SK-N-SH (cell line): ENCODE measurements at regions not wholly inside any gene's neighbourhood (a gene's known extent, or its start where the extent isn't known, plus 50 kb on each side); places are given as distances from the start of the nearest gene placed in this dataset.

Experiments used
- CTCF ChIA-PET: fragments of 300-600, 350-600 bp; formaldehyde crosslinking; extraction: SDS; loops from one replicate; lab custom pipeline; 2021; lab: Yijun Ruan, JAX
- POLR2A ChIA-PET: fragments of 350-600 bp; sonication (Branson Sonifier 250); formaldehyde crosslinking; extraction: SDS; loops from one replicate; lab custom pipeline; 2020; ENCODE audit warnings: antibody characterized with exemption, inconsistent platforms; lab: Yijun Ruan, JAX
- DNase-seq: peaks from one replicate; pipeline ENCODE4 v3.0.0; 2012
- H2AFZ ChIP-seq: fragments of 200-600 bp; sonication (generic); 2 replicates; pipeline ENCODE4 v1.8.1; 2016; ENCODE audit warnings: antibody characterized with exemption, mild to moderate bottlenecking, low read depth
- H3F3A ChIP-seq: fragments of 200-600 bp; sonication (generic); replicated peaks from 2 replicates; pipeline ENCODE3; 2016; ENCODE audit warnings: antibody characterized with exemption, mild to moderate bottlenecking; ENCODE audit not compliant: insufficient read depth
- H3K27ac ChIP-seq, 2 experiments: fragments of 200-500 bp in 1 of 2; fragments of 200-600 bp in 1 of 2; sonication (Bioruptor generic) in 1 of 2; sonication (generic), shearing (Covaris generic) in 1 of 2; 2 replicates each; pipeline versions ENCODE4 v1.5.1 to v1.6.1; 2014 to 2016; ENCODE audit warnings: low read depth in 2 of 2, inconsistent platforms in 1 of 2, low read length in 1 of 2, mild to moderate bottlenecking in 1 of 2, mixed read lengths in 1 of 2
- H3K27me3 ChIP-seq: fragments of 200-600 bp; sonication (generic), shearing (Covaris generic); 2 replicates; pipeline ENCODE4 v1.6.1; 2016; ENCODE audit warnings: mixed run types; ENCODE audit not compliant: insufficient read depth
- H3K36me3 ChIP-seq, 2 experiments: fragments of 200-500 bp in 1 of 2; fragments of 200-600 bp in 1 of 2; sonication (Bioruptor generic) in 1 of 2; sonication (generic) in 1 of 2; replicated peaks in 1 of 2; 2 replicates each; pipeline versions ENCODE3 to v1.5.1; 2014 to 2016; ENCODE audit warnings: low read length in 1 of 2, mild to moderate bottlenecking in 1 of 2; ENCODE audit not compliant: insufficient read depth in 2 of 2, control insufficient read depth in 1 of 2
- H3K4me1 ChIP-seq, 2 experiments: fragments of 200-500 bp in 1 of 2; fragments of 200-600 bp in 1 of 2; sonication (Bioruptor generic) in 1 of 2; sonication (generic), shearing (Covaris generic) in 1 of 2; 2 replicates each; pipeline versions ENCODE4 v1.5.1 to v1.6.1; 2014 to 2016; ENCODE audit warnings: low read depth in 1 of 2, low read length in 1 of 2, mixed run types in 1 of 2; ENCODE audit not compliant: insufficient read depth in 2 of 2, control insufficient read depth in 1 of 2
- H3K4me2 ChIP-seq: fragments of 200-600 bp; sonication (generic), shearing (Covaris generic); 2 replicates; pipeline ENCODE4 v1.6.1; 2017; ENCODE audit warnings: mixed run types
- H3K4me3 ChIP-seq, 2 experiments: fragments of 200-500 bp in 1 of 2; fragments of 200-600 bp in 1 of 2; sonication (Bioruptor generic) in 1 of 2; sonication (generic), shearing (Covaris generic) in 1 of 2; 2 replicates each; pipeline versions ENCODE4 v1.5.1 to v1.8.1; 2014 to 2016; ENCODE audit warnings: low read depth in 2 of 2, inconsistent platforms in 1 of 2, low read length in 1 of 2, mild to moderate bottlenecking in 1 of 2, mixed read lengths in 1 of 2, moderate library complexity in 1 of 2
- H3K79me2 ChIP-seq: fragments of 200-600 bp; sonication (generic); 2 replicates; pipeline ENCODE4 v1.8.1; 2017; ENCODE audit warnings: mild to moderate bottlenecking; ENCODE audit not compliant: insufficient read depth
- H3K9ac ChIP-seq: fragments of 200-600 bp; sonication (generic); 2 replicates; pipeline ENCODE4 v1.6.1; 2017; ENCODE audit warnings: mixed run types
- H3K9me2 ChIP-seq: fragments of 200-600 bp; sonication (generic); 2 replicates; pipeline ENCODE4 v1.6.1; 2017; ENCODE audit warnings: mixed run types
- H3K9me3 ChIP-seq: fragments of 200-600 bp; sonication (generic); 2 replicates; pipeline ENCODE4 v1.6.1; 2017; ENCODE audit warnings: mixed run types, mild to moderate bottlenecking, moderate library complexity
- H4K20me1 ChIP-seq: fragments of 200-600 bp; sonication (generic); 2 replicates; pipeline ENCODE4 v1.6.1; 2017; ENCODE audit warnings: mild to moderate bottlenecking, mixed run types; ENCODE audit not compliant: insufficient read depth
- CTCF ChIP-seq: fragments of 200-600 bp; sonication (generic); IDR thresholded peaks from 2 replicates; pipeline ENCODE4 v1.6.1; 2017; ENCODE audit warnings: antibody characterized with exemption, mild to moderate bottlenecking, moderate library complexity
- EP300 ChIP-seq, 2 experiments: IDR thresholded peaks; 2 replicates each; pipeline versions ENCODE4 v1.4.0 to v1.6.1; 2012; ENCODE audit warnings: borderline replicate concordance in 1 of 2, low read depth in 1 of 2, low read length in 1 of 2
- EZH2phosphoT487 ChIP-seq: fragments of 200-600 bp; sonication (generic); IDR thresholded peaks from 2 replicates; pipeline ENCODE4 v1.6.1; 2017; ENCODE audit warnings: low read depth, mixed run types, mild to moderate bottlenecking, antibody characterized with exemption, moderate library complexity, borderline replicate concordance
- FOSL2 ChIP-seq: IDR thresholded peaks from 2 replicates; pipeline ENCODE4 v1.4.0; 2012; ENCODE audit warnings: low read depth, mild to moderate bottlenecking, moderate library complexity, borderline replicate concordance
- FOXJ3 ChIP-seq: sonication (generic); formaldehyde crosslinking; IDR thresholded peaks from 2 replicates; pipeline ENCODE4 v1.5.1; 2020; ENCODE audit warnings: mild to moderate bottlenecking, missing genetic modification reagents
- FOXM1 ChIP-seq: IDR thresholded peaks from 2 replicates; pipeline ENCODE4 v1.4.0; 2012; ENCODE audit warnings: low read depth, mild to moderate bottlenecking
- GABPA ChIP-seq: IDR thresholded peaks from 2 replicates; pipeline ENCODE4 v1.4.0; 2012; ENCODE audit warnings: low read depth, mild to moderate bottlenecking
- GATA2 ChIP-seq: sonication (generic); formaldehyde crosslinking; IDR thresholded peaks from 2 replicates; pipeline ENCODE4 v1.5.0; 2020; ENCODE audit warnings: mild to moderate bottlenecking, missing genetic modification reagents
- MAX ChIP-seq: IDR thresholded peaks from 2 replicates; pipeline ENCODE4 v1.4.0; 2012; ENCODE audit warnings: low read depth
- NRF1 ChIP-seq: IDR thresholded peaks from 2 replicates; pipeline ENCODE4 v1.6.1; 2012; ENCODE audit warnings: low read depth, mild to moderate bottlenecking, low read length
- PBX3 ChIP-seq: IDR thresholded peaks from 2 replicates; pipeline ENCODE4; 2012
- POLR2AphosphoS5 ChIP-seq: IDR thresholded peaks from 2 replicates; pipeline ENCODE4 v1.6.1; 2012; ENCODE audit warnings: low read depth, low read length
- RCOR1 ChIP-seq: fragments of 150-350 bp; IDR thresholded peaks from 2 replicates; pipeline ENCODE4 v1.6.1; 2017; ENCODE audit warnings: antibody characterized with exemption, low read length
- REST ChIP-seq: IDR thresholded peaks from 2 replicates; pipeline ENCODE4 v1.6.1; 2012; ENCODE audit warnings: mild to moderate bottlenecking, low read depth, low read length, moderate library complexity
- RXRA ChIP-seq: IDR thresholded peaks from 2 replicates; pipeline ENCODE4 v1.4.0; 2012; ENCODE audit warnings: low read depth, mild to moderate bottlenecking, borderline replicate concordance
- SMC3 ChIP-seq: IDR thresholded peaks from 2 replicates; pipeline ENCODE4 v1.6.1; 2012; ENCODE audit warnings: low read depth, low read length, improper control_type of control experiment
- TEAD4 ChIP-seq: IDR thresholded peaks from 2 replicates; pipeline ENCODE4 v1.4.0; 2012; ENCODE audit warnings: mild to moderate bottlenecking, borderline replicate concordance; ENCODE audit not compliant: insufficient read depth
- USF2 ChIP-seq: fragments of 150-350 bp; IDR thresholded peaks from 2 replicates; pipeline ENCODE4 v1.6.1; 2017; ENCODE audit warnings: antibody characterized with exemption, low read length, low read depth, borderline replicate concordance
- YY1 ChIP-seq: IDR thresholded peaks from 2 replicates; pipeline ENCODE4 v1.4.0; 2012; ENCODE audit warnings: low read depth, mild to moderate bottlenecking
- WGBS: methylation state at CpG from one replicate; pipeline ENCODE4 v1.1.6; 2017; ENCODE audit warnings: low lambda C conversion rate; 5-methylcytosine and 5-hydroxymethylcytosine counted together

- DNase-seq, result no peak
- no peaks in the 10 kb centered on the region for H3K36me3 ChIP-seq
- no peak overlapping the region for H3K27ac ChIP-seq
- no peaks in the 10 kb centered on the region for H3K27me3 ChIP-seq
- H4K20me1 ChIP-seq, result no peaks in the 10 kb centered on the region
- ChIA-PET POLR2A (no interaction called here), CTCF (no interaction called here)
- no peak overlapping the region for H3K4me2 ChIP-seq
- no peaks in the 10 kb centered on the region for H3K9me2 ChIP-seq
- no peaks in the 10 kb centered on the region for H3F3A ChIP-seq
- H3K9me3 ChIP-seq, result no peaks in the 10 kb centered on the region
- H3K9ac ChIP-seq, result no peak overlapping the region
- peaks cover 0 to 10% of the 10 kb centered on the region in 2 experiments; a peak in 1 of 4 replicates for H3K4me1 ChIP-seq
- H3K79me2 ChIP-seq, result no peaks in the 10 kb centered on the region
- TF ChIP-seq TEAD4 (no peak), EP300 (IDR thresholded peaks at IDR 0.05; ENCODE audit: borderline replicate concordance in 1 of 2, low read depth in 1 of 2, low read length in 1 of 2) (no peak), YY1 (no peak), FOXM1 (no peak), REST (no peak), PBX3 (no peak), FOXJ3 (CRISPR knock-in tag) (no peak), MAX (no peak), FOSL2 (no peak), USF2 (no peak), POLR2AphosphoS5 (no peak), EZH2phosphoT487 (no peak), GABPA (no peak), RXRA (no peak), SMC3 (no peak), CTCF (no peak), RCOR1 (no peak), GATA2 (no peak), NRF1 (no peak)
- H3K4me3 ChIP-seq, result no peak overlapping the region
- WGBS, result 56% methylated on average over 7 of the region's 9 CpGs
- H2AFZ ChIP-seq, result no peak overlapping the region
Measured at GRCh38 chr4:152248347-152248746, 287.5 kb downstream of the FBXW7 start.
